ENCODE measurements at regions not wholly inside any gene's neighbourhood (a gene's known extent, or its start where the extent isn't known, plus 50 kb on each side); places are given as distances from the start of the nearest gene placed in this dataset.

GRCh38 chr9:2453106-2453505 is 168.5 kb upstream of the VLDLR start:
- TF ChIP-seq EZH2 (IDR thresholded peaks at IDR 0.05; ENCODE audit: borderline replicate concordance, low read depth, low read length): no peak
- TF ChIP-seq SMC3 (conservative IDR thresholded peaks at IDR 0.05; ENCODE audit: insufficient read depth, low read depth, low read length): no peak
- TF ChIP-seq CTCF (IDR thresholded peaks at IDR 0.05 in 2 of 3, conservative IDR thresholded peaks at IDR 0.05 in 1 of 3; ENCODE audit: insufficient read depth in 2 of 3, low read depth in 1 of 3, low read length in 3 of 3): no peak
- TF ChIP-seq ZSCAN29 (IDR thresholded peaks at IDR 0.05): no peak
- no peak for TF ChIP-seq RFX5 (IDR thresholded peaks at IDR 0.05; ENCODE audit: low read depth, low read length)
